ENCODE measurements at regions not wholly inside any gene's neighbourhood (a gene's known extent, or its start where the extent isn't known, plus 50 kb on each side); places are given as distances from the start of the nearest gene placed in this dataset.

DNA sequence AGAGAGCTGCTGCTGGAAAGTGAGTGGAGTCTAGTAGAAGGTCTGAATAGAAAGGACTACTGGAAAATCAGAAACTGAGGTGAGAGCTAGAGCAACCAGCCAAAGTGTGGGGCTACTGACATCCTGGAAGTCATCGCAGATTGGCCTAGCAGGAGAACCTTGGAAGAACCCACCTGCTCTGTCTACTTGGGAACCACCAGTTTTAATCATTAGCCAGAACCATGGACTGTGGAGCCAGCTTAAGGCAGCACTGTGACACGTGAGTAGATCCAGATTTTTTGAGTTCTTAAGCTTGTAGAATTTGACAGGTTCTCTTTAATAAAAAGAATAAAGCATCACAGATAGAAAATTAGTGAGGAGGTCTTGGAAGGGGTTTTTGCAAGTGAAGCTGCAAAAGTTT, 179.1 kb upstream of the PEX5L start:
- no peak for TF ChIP-seq POLR2A (IDR thresholded peaks at IDR 0.05)
- TF ChIP-seq, protein P1, sequence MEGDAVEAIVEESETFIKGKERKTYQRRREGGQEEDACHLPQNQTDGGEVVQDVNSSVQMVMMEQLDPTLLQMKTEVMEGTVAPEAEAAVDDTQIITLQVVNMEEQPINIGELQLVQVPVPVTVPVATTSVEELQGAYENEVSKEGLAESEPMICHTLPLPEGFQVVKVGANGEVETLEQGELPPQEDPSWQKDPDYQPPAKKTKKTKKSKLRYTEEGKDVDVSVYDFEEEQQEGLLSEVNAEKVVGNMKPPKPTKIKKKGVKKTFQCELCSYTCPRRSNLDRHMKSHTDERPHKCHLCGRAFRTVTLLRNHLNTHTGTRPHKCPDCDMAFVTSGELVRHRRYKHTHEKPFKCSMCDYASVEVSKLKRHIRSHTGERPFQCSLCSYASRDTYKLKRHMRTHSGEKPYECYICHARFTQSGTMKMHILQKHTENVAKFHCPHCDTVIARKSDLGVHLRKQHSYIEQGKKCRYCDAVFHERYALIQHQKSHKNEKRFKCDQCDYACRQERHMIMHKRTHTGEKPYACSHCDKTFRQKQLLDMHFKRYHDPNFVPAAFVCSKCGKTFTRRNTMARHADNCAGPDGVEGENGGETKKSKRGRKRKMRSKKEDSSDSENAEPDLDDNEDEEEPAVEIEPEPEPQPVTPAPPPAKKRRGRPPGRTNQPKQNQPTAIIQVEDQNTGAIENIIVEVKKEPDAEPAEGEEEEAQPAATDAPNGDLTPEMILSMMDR (IDR thresholded peaks at IDR 0.05 in 4 of 5, conservative IDR thresholded peaks at IDR 0.05 in 1 of 5), result no peak
- Histone ChIP-seq H3K4me1 (no peaks in the 10 kb centered on the region), H3K36me3 (no peaks in the 10 kb centered on the region), H3K27ac (no peak overlapping the region), H3K27me3 (no peaks in the 10 kb centered on the region), H3K4me3 (no peak overlapping the region), H3K9me3 (no peaks in the 10 kb centered on the region)
- in situ Hi-C loops (cut with MboI; ENCODE audit: low sequenced_read_pairs in 4 of 4) (no loop called here), intact Hi-C loops (cut with DNase I; ENCODE audit: low total_unique reads) (no loop called here)
- DNase-seq (no peak), ATAC-seq (no peak)

DNA sequence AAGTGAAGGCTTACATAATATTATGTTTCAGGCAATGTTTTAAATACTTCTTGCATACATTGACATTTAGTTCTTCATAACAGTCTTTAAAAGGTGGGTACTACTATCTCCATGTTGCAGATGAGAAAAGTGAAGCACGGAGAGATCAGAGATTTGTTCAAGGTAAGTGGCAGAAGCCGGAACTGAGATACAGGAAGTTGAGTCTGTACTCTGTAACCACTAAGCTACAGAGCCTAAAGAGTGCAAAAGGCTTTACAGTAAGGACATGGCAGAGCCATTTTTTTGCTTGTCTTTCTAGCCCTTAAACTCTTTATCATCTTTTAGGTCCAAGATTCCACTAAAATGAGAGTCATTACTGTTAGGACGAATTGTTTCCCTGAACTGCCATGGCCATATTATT, 186.5 kb upstream of the PEX5L start:
- H3K27me3 ChIP-seq, result no peaks in the 10 kb centered on the region
- H3K4me3 ChIP-seq, result no peak overlapping the region
- intact Hi-C loops (cut with DNase I; ENCODE audit: low total_unique reads), result no loop called here
- peaks cover 0 to 4% (median 0%) of the 10 kb centered on the region in 3 donors for H3K9me3 ChIP-seq
- DNase-seq, result no peak
- H3K4me1 ChIP-seq, result no peaks in the 10 kb centered on the region
- in situ Hi-C loops (cut with MboI; ENCODE audit: low sequenced_read_pairs in 4 of 4), result no loop called here
- no peak overlapping the region for H3K27ac ChIP-seq
- H3K36me3 ChIP-seq, result no peaks in the 10 kb centered on the region
- no peak for ATAC-seq
- no peak for TF ChIP-seq POLR2A (IDR thresholded peaks at IDR 0.05)
- TF ChIP-seq, protein P1 (IDR thresholded peaks at IDR 0.05 in 4 of 5, conservative IDR thresholded peaks at IDR 0.05 in 1 of 5), result no peak

GRCh38 chr3:180229113-180229512, 192.4 kb upstream of the PEX5L start:
- Histone ChIP-seq H3K9me3 (no peaks in the 10 kb centered on the region), H3K4me1 (no peaks in the 10 kb centered on the region), H3K36me3 (no peaks in the 10 kb centered on the region), H3K27ac (no peak overlapping the region), H3K27me3 (no peaks in the 10 kb centered on the region), H3K4me3 (no peak overlapping the region)
- DNase-seq (no peak), ATAC-seq (no peak)
- in situ Hi-C loops (cut with MboI; ENCODE audit: low sequenced_read_pairs in 4 of 4), result no loop called here
- TF ChIP-seq, protein P1 (IDR thresholded peaks at IDR 0.05 in 4 of 5, conservative IDR thresholded peaks at IDR 0.05 in 1 of 5), result no peak
- no peak for TF ChIP-seq POLR2A (IDR thresholded peaks at IDR 0.05)
- intact Hi-C loops (cut with DNase I; ENCODE audit: low total_unique reads), result no loop called here

DNA sequence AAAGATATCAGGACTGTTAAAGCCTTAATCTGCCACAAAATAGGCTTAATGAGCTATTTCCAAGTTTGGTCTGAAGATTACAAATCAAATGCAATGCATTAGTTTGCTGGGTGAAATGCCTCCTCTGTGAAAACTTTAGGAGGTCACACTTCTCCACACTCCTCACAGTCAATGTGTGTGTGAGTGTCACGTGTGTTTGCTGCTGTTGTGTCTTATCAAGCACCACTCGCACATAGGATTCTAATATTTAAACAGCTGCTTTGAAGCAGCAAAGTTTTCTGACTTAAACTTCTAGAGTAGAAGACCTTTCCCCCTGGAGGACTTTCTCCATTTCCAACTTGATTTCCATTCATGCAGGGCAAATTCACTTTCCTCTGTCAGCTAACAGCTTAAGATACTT, 203.2 kb upstream of the PEX5L start:
- intact Hi-C loops (cut with DNase I; ENCODE audit: low total_unique reads) (no loop called here), in situ Hi-C loops (cut with MboI; ENCODE audit: low sequenced_read_pairs in 4 of 4) (no loop called here)
- no peaks in the 10 kb centered on the region for H3K36me3 ChIP-seq
- no peaks in the 10 kb centered on the region for H3K27me3 ChIP-seq
- no peak for ATAC-seq
- DNase-seq, result no peak
- no peaks in the 10 kb centered on the region for H3K9me3 ChIP-seq
- no peak overlapping the region for H3K4me3 ChIP-seq
- H3K4me1 ChIP-seq, result no peaks in the 10 kb centered on the region
- no peak overlapping the region for H3K27ac ChIP-seq
- TF ChIP-seq, protein P1 (IDR thresholded peaks at IDR 0.05 in 4 of 5, conservative IDR thresholded peaks at IDR 0.05 in 1 of 5), result no peak
- TF ChIP-seq POLR2A (IDR thresholded peaks at IDR 0.05), result no peak

DNA sequence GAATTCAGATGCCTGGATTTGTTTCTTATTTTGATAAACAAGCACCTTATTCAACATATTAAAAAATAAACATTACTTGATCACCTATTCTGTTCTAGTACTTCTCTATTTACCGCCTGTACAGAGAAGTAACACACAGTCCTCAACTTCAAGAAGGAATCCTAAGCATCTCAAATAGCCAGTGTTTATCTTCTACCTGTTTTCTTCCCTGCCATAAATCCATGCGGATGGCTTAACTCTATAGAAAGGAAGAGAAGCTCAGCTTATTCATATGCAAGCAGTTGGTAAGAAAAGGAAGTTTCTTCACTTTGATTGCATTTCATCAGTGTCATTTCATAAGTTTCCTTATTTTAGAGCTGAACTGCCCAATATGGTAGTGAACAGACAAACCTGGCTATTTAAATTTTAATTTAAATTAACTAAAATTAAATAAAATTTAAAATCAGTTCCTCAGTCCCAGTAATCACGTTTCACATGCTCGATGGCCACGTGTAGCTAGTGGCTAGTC, 210.0 kb upstream of the PEX5L start:
- ATAC-seq, result no peak
- no peaks in the 10 kb centered on the region for H3K9me3 ChIP-seq

More for the DNA sequence above, 210.0 kb upstream of the PEX5L start:
- TF ChIP-seq, protein P1 (IDR thresholded peaks at IDR 0.05 in 4 of 5, conservative IDR thresholded peaks at IDR 0.05 in 1 of 5), result no peak
- no peak for TF ChIP-seq POLR2A (IDR thresholded peaks at IDR 0.05)
- Histone ChIP-seq H3K4me1 (no peaks in the 10 kb centered on the region), H3K36me3 (no peaks in the 10 kb centered on the region), H3K27ac (no peak overlapping the region), H3K4me3 (no peak overlapping the region), H3K27me3 (no peaks in the 10 kb centered on the region)
- in situ Hi-C loops (cut with MboI; ENCODE audit: low sequenced_read_pairs in 4 of 4) (no loop called here), intact Hi-C loops (cut with DNase I; ENCODE audit: low total_unique reads) (no loop called here)
- no peak for DNase-seq
